Cardiac fibroblast (primary cell): ENCODE measurements at regions not wholly inside any gene's neighbourhood (a gene's known extent, or its start where the extent isn't known, plus 50 kb on each side); places are given as distances from the start of the nearest gene placed in this dataset.

Experiments
- DNase-seq, 2 donors: peaks; one replicate each; pipeline versions ENCODE4 v3.0.0 to v3.0.0-alpha.2; 2010; ENCODE audit warnings: low read depth in 2 of 2
- H3K4me3 ChIP-seq, 2 donors: replicated peaks in 1 of 2; 1 replicate in 1 of 2; 2 replicates in 1 of 2; pipeline ENCODE4 v1.5.1; 2011; ENCODE audit warnings: low read depth in 2 of 2, low read length in 2 of 2, mild to moderate bottlenecking in 2 of 2, moderate library complexity in 1 of 2
- CTCF ChIP-seq: IDR thresholded peaks from one replicate; pipeline ENCODE4 v1.5.1; 2011; ENCODE audit warnings: low read depth, mild to moderate bottlenecking, low read length, inconsistent platforms

GRCh38 chr5:2557435-2557834 lies 194.0 kb downstream of the IRX2 start:
- DNase-seq = no peak
- no peak for TF ChIP-seq CTCF
- H3K4me3 ChIP-seq = no peak overlapping the region

GRCh38 chr5:2556375-2556966 lies 195.0 kb downstream of the IRX2 start:
- TF ChIP-seq CTCF = no peak

GRCh38 chr5:2553611-2554010 lies 197.9 kb downstream of the IRX2 start:
- no peak for DNase-seq
- H3K4me3 ChIP-seq = no peak overlapping the region
- no peak for TF ChIP-seq CTCF

More at GRCh38 chr5:2556375-2556966, 195.0 kb downstream of the IRX2 start:
- no peak overlapping the region for H3K4me3 ChIP-seq
- no peak for DNase-seq

GRCh38 chr5:2550509-2550908 lies 201.0 kb downstream of the IRX2 start:
- no peak for TF ChIP-seq CTCF
- H3K4me3 ChIP-seq = no peak overlapping the region
- DNase-seq = no peak

GRCh38 chr5:2549900-2550299 lies 201.6 kb downstream of the IRX2 start:
- no peak for DNase-seq
- TF ChIP-seq CTCF = no peak
- no peak overlapping the region for H3K4me3 ChIP-seq

- H3K4me3 ChIP-seq = no peak overlapping the region
- no peak for TF ChIP-seq CTCF
- DNase-seq = no peak
Measured at GRCh38 chr5:2549354-2549753, 202.1 kb downstream of the IRX2 start.

GRCh38 chr5:2546938-2547337 lies 204.5 kb downstream of the IRX2 start:
- no peak for TF ChIP-seq CTCF
- no peak for DNase-seq
- no peak overlapping the region for H3K4me3 ChIP-seq
